ENCODE measurements at regions not wholly inside any gene's neighbourhood (a gene's known extent, or its start where the extent isn't known, plus 50 kb on each side); places are given as distances from the start of the nearest gene placed in this dataset.
"Not testable (repeated sequence)": the region's sequence is repeated elsewhere in the genome, so short reads cannot be mapped to it uniquely, and the experiment has no call there.

DNA sequence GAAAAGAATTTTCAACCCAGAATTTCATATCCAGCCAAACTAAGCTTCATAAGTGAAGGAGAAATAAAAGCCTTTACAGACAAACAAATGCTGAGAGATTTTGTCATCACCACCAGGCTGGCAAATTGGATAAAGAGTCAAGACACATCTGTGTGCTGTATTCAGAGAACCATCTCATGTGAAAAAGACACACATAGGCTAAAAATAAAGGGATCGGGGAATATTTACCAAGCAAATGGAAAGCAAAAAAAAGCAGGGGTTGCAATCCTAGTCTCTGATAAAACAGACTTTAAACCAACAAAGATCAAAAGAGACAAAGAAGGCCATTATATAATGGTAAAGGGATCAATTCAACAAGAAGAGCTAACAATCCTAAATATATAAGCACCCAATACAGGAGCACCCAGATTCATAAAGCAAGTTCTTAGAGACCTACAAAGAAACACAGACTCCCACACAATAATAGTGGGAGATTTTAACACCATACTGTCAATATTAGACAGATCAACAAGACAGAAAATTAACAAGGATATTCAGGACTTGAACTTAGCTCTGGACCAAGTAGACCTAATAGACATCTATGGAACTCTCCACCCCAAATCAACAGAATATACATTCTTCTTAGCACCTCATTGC is 55.9 kb upstream of the ACSM6 start:
- intact Hi-C loops (cut with DNase I; ENCODE audit: low total_unique reads), result not testable (repeated sequence)
- 92 to 100% methylated on average over 1 of the region's 1 CpG for WGBS, 2 donors

DNA sequence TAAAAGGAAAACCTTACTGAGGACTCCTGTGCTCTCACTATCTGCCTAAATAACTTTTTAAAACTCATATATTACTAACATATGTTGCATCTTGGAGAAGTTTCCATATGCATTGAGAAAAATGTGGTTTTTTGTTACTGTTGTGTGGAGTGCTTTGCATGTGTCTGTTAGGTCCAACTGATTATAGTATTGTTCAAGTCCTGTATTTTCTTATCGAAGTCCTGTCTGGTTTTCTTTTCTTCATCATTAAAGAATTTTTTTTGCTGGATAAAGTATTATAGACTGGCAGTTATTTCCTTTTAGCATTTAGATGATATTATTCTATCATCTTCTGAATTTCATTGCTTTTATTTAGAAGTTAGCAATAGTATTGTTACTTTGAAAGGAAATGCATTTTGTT is 59.5 kb upstream of the ACSM6 start:
- Histone ChIP-seq H3K27me3 (no peaks in the 10 kb centered on the region), H3K36me3 (ENCODE audit: low read depth, missing control alignments) (no peaks in the 10 kb centered on the region), H3K9me3 (no peaks in the 10 kb centered on the region), H3K27ac (no peak overlapping the region), H3K4me1 (no peaks in the 10 kb centered on the region), H3K4me3 (no peak overlapping the region)
- TF ChIP-seq, protein P1, sequence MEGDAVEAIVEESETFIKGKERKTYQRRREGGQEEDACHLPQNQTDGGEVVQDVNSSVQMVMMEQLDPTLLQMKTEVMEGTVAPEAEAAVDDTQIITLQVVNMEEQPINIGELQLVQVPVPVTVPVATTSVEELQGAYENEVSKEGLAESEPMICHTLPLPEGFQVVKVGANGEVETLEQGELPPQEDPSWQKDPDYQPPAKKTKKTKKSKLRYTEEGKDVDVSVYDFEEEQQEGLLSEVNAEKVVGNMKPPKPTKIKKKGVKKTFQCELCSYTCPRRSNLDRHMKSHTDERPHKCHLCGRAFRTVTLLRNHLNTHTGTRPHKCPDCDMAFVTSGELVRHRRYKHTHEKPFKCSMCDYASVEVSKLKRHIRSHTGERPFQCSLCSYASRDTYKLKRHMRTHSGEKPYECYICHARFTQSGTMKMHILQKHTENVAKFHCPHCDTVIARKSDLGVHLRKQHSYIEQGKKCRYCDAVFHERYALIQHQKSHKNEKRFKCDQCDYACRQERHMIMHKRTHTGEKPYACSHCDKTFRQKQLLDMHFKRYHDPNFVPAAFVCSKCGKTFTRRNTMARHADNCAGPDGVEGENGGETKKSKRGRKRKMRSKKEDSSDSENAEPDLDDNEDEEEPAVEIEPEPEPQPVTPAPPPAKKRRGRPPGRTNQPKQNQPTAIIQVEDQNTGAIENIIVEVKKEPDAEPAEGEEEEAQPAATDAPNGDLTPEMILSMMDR (IDR thresholded peaks at IDR 0.05), result no peak
- TF ChIP-seq POLR2A (IDR thresholded peaks at IDR 0.05), result no peak
- intact Hi-C loops (cut with DNase I; ENCODE audit: low total_unique reads), result no loop called here
- DNase-seq, result no peak
- WGBS, 2 donors, result 84 to 92% methylated on average over 1 of the region's 1 CpG

More for the DNA sequence above, 55.9 kb upstream of the ACSM6 start:
- not testable (repeated sequence) for H3K36me3 ChIP-seq (ENCODE audit: low read depth, missing control alignments); H3K27ac ChIP-seq; H3K27me3 ChIP-seq; DNase-seq; H3K4me3 ChIP-seq; H3K9me3 ChIP-seq; H3K4me1 ChIP-seq

DNA sequence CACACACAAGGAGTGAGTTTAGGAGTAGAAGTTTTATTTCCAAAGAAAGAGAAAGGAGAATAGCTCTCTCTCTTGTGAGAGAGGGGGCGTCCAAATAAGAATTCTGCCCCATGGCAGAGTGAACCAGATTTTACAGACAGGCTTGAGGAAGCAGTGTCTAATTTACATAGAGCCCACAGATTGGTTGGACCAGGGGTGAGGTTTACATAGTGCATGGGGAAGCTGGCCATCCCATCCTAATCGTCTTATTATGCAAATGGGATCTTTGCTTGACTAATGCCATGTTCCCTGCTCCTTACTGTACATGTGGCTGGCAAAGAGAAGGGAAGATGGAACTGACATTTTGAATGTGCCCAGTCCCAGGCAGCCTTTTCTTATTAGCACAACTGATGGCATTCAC is 60.0 kb upstream of the ACSM6 start:
- no peak for TF ChIP-seq POLR2A (IDR thresholded peaks at IDR 0.05)
- TF ChIP-seq, protein P1 (IDR thresholded peaks at IDR 0.05), result no peak
- Histone ChIP-seq H3K27me3 (no peaks in the 10 kb centered on the region), H3K9me3 (no peaks in the 10 kb centered on the region), H3K27ac (no peak overlapping the region), H3K4me1 (no peaks in the 10 kb centered on the region), H3K4me3 (no peak overlapping the region), H3K36me3 (ENCODE audit: low read depth, missing control alignments) (no peaks in the 10 kb centered on the region)
- WGBS, 2 donors, result 63 to 64% methylated on average over 2 of the region's 2 CpGs
- intact Hi-C loops (cut with DNase I; ENCODE audit: low total_unique reads), result no loop called here
- no peak for DNase-seq

DNA sequence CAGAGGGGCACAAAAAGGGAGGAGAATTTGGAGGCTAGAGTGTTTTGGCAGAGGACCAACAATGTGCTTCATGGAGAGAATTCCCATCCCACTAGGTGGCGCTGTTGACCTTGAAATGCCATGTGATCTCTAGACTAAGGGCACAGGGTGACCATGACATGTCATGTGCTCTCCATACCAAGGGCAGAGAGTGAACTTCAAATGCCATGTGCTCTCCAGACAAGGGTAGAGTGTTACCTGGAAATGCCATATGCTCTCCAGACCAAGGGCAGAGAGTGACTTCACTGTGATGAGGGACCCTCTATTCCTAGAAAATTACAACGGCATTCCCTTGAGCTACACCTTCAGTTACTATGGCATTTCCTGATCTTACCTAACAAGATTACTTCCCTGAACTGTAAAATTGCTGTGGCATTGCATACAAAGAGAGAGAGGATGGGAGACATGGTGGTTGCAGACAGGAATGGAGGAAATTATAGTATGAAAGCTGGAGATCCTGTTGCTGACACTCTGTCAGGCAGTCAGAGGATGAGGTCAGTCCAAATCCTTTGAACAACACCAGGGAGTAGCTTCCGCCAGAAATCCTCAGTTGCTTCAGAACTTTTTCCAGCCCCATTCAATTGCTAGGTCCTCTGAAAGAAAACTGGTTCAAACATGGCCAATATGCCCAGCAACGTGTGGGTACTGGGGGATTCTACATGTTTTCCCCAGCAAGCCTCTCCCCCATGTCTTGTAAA is 60.9 kb upstream of the ACSM6 start:
- 54 to 61% methylated on average over 4 of the region's 4 CpGs for WGBS, 2 donors
- no peaks in the 10 kb centered on the region for H3K36me3 ChIP-seq (ENCODE audit: low read depth, missing control alignments)
- intact Hi-C loops (cut with DNase I; ENCODE audit: low total_unique reads), result no loop called here
- no peaks in the 10 kb centered on the region for H3K4me1 ChIP-seq
- TF ChIP-seq, protein P1 (IDR thresholded peaks at IDR 0.05), result peak; percentile 61 to 67 (median 67)
- no peak for TF ChIP-seq POLR2A (IDR thresholded peaks at IDR 0.05)
- no peaks in the 10 kb centered on the region for H3K9me3 ChIP-seq
- peak; percentile 89 for DNase-seq
- no peaks in the 10 kb centered on the region for H3K27me3 ChIP-seq
- H3K4me3 ChIP-seq, result no peak overlapping the region
- H3K27ac ChIP-seq, result no peak overlapping the region

DNA sequence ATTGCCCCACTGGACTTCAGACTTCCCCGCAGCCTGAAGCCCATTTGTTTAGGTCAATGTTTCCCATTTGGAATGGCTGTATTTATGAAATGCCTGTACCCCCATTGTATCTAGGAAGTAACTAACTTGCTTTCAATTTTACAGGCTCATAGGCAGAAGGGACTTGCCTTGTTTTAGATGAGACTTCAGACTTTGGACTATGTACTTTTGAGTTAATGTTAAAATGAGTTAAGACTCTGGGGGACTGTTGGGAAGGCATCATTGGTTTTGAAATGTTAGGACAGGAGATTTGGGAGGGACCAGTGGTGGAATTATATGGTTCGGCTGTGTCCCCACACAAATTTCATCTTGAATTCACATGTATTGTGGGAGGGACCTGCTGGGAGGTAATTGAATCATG is 61.1 kb upstream of the CYP2C8 start:
- H3K36me3 ChIP-seq (ENCODE audit: low read depth, missing control alignments); H3K9me3 ChIP-seq; H3K4me1 ChIP-seq; intact Hi-C loops (cut with DNase I; ENCODE audit: low total_unique reads); H3K27ac ChIP-seq; DNase-seq; H3K27me3 ChIP-seq; H3K4me3 ChIP-seq: not testable (repeated sequence)
- WGBS, 2 donors, result 91 to 95% methylated on average over 2 of the region's 2 CpGs

DNA sequence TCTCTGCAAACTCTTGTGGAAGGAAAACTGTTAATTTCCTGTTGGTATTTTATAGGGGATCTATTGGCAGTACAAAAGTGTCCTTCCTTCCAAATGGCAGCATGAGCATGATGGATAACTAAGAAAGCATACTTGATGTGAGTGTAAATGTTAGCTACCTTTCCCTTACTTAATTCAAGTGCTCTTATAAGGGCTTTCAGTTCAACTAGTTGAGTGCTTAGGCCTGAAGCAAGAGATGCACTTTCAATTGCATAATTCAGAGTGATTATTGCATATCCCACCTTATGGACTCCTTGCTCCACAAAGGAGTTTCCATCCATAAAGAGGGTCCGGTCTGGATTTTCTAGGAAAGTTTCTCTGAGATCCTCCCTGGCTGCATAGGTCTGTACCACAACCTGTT is 56.3 kb upstream of the CYP2C8 start:
- no peak for TF ChIP-seq POLR2A (IDR thresholded peaks at IDR 0.05)
- TF ChIP-seq, protein P1 (IDR thresholded peaks at IDR 0.05), result no peak

More for the DNA sequence above, 56.3 kb upstream of the CYP2C8 start:
- intact Hi-C loops (cut with DNase I; ENCODE audit: low total_unique reads), result no loop called here
- H3K4me1 ChIP-seq, result no peaks in the 10 kb centered on the region
- H3K9me3 ChIP-seq, result no peaks in the 10 kb centered on the region
- H3K27ac ChIP-seq, result no peak overlapping the region
- H3K27me3 ChIP-seq, result no peaks in the 10 kb centered on the region
- H3K36me3 ChIP-seq (ENCODE audit: low read depth, missing control alignments), result no peaks in the 10 kb centered on the region
- no peak for DNase-seq
- no peak overlapping the region for H3K4me3 ChIP-seq
- 86 to 89% methylated on average over 1 of the region's 1 CpG for WGBS, 2 donors

All from testis (tissue), 2 donors.